HepG2 (cell line): ENCODE measurements at regions not wholly inside any gene's neighbourhood (a gene's known extent, or its start where the extent isn't known, plus 50 kb on each side); places are given as distances from the start of the nearest gene placed in this dataset.
"Not testable (repeated sequence)": the region's sequence is repeated elsewhere in the genome, so short reads cannot be mapped to it uniquely, and the experiment has no call there.

ENCODE experiments used
- ATAC-seq: fragments of 200-7000 bp; cut with Tn5 transposase; 3 replicates; pipeline ENCODE4 v1.9.1; 2020; ENCODE audit warnings: mild to moderate bottlenecking, moderate library complexity
- BruUV-seq: library from RNA; stranded (reverse); fragments of 400-500 nt; replicated peaks from 2 replicates; lab custom pipeline; 2021; lab: Mats Ljungman, UMichigan
- CTCF ChIA-PET: fragments of 300-600 bp; formaldehyde crosslinking; extraction: SDS; loops from one replicate; lab custom pipeline; 2021; ENCODE audit warnings: low total read pairs, inconsistent platforms, low intra/inter-chr PET ratio; lab: Yijun Ruan, JAX
- POLR2A ChIA-PET: fragments of 350-600 bp; sonication (Branson Sonifier 250); formaldehyde crosslinking; loops from one replicate; lab custom pipeline; 2020; ENCODE audit warnings: antibody characterized with exemption, inconsistent platforms; lab: Yijun Ruan, JAX
- DNase-seq: peaks from one replicate; pipeline ENCODE4 v3.0.0-alpha.2; 2015; ENCODE audit warnings: low spot score
- FAIRE-seq: peaks from 3 replicates; lab custom pipeline; 2011; peaks lifted over from hg19 to GRCh38; lab: Jason Lieb, UNC
- H2AFZ ChIP-seq: one replicate; pipeline ENCODE4 v1.6.1; 2011; ENCODE audit warnings: low read length, inconsistent platforms
- H3K27ac ChIP-seq: fragments of 300-600 bp; 3 replicates; pipeline ENCODE4 v1.8.0; 2011; ENCODE audit warnings: mixed run types, mild to moderate bottlenecking, mixed read lengths, low read length, inconsistent platforms; ENCODE audit not compliant: insufficient read depth; ENCODE audit errors: extremely low read length
- H3K27me3 ChIP-seq, 2 experiments: fragments of 200-600 bp in 1 of 2; 2 replicates in 1 of 2; 3 replicates in 1 of 2; pipeline versions ENCODE4 v1.6.0 to v1.8.0; 2011; ENCODE audit warnings: low read length in 2 of 2, mild to moderate bottlenecking in 2 of 2, moderate library complexity in 2 of 2, inconsistent platforms in 1 of 2; ENCODE audit not compliant: insufficient read depth in 2 of 2, control insufficient read depth in 1 of 2
- H3K36me3 ChIP-seq, 2 experiments: fragments of 200-600 bp in 1 of 2; replicated peaks in 1 of 2; 2 replicates in 1 of 2; 3 replicates in 1 of 2; pipeline versions ENCODE4 v1.5.1 to v1.8.0; 2011; ENCODE audit warnings: low read length in 2 of 2, inconsistent platforms in 1 of 2; ENCODE audit not compliant: insufficient read depth in 2 of 2, control insufficient read depth in 1 of 2
- H3K4me1 ChIP-seq: 2 replicates; pipeline ENCODE4 v1.5.1; 2012; ENCODE audit warnings: low read length, inconsistent platforms; ENCODE audit not compliant: insufficient read depth
- H3K4me2 ChIP-seq: 2 replicates; pipeline ENCODE4 v1.6.0; 2011; ENCODE audit warnings: low read depth, low read length, inconsistent platforms
- H3K4me3 ChIP-seq, 3 experiments: fragments of 200-600 bp in 1 of 3; sonication (generic), shearing (Covaris generic) in 1 of 3; replicated peaks in 1 of 3; 2 replicates each; pipeline ENCODE4 v1.5.1; 2011 to 2016; ENCODE audit warnings: low read length in 3 of 3, inconsistent platforms in 2 of 3, low read depth in 2 of 3, mild to moderate bottlenecking in 2 of 3, control low read depth in 1 of 3, mixed read lengths in 1 of 3; ENCODE audit not compliant: insufficient read depth in 1 of 3
- H3K79me2 ChIP-seq: one replicate; pipeline ENCODE4 v1.6.1; 2011; ENCODE audit warnings: low read length, inconsistent platforms; ENCODE audit not compliant: insufficient read depth
- H3K9ac ChIP-seq: 2 replicates; pipeline ENCODE4 v1.6.0; 2011; ENCODE audit warnings: mild to moderate bottlenecking, low read depth, low read length, inconsistent platforms; ENCODE audit not compliant: insufficient read depth
- H3K9me3 ChIP-seq: 2 replicates; pipeline ENCODE4 v1.5.1; 2012; ENCODE audit warnings: mild to moderate bottlenecking, low read length
- H4K20me1 ChIP-seq: 2 replicates; pipeline ENCODE4 v1.6.0; 2011; ENCODE audit warnings: inconsistent platforms, mild to moderate bottlenecking, low read length, moderate library complexity; ENCODE audit not compliant: insufficient read depth
- FOXA3 ChIP-seq: IDR thresholded peaks from 2 replicates; pipeline ENCODE4 v1.6.1; 2016; ENCODE audit warnings: missing genetic modification reagents, missing compliant biosample characterization
- GLI4 ChIP-seq: sonication (generic); formaldehyde crosslinking; IDR thresholded peaks from 2 replicates; pipeline ENCODE4 v1.5.1; 2020; ENCODE audit warnings: missing genetic modification reagents, mild to moderate bottlenecking, moderate library complexity, borderline replicate concordance
- HOXA3 ChIP-seq: sonication (generic); formaldehyde crosslinking; IDR thresholded peaks from 2 replicates; pipeline ENCODE4 v1.5.0; 2020; ENCODE audit warnings: missing genetic modification reagents
- MAFF ChIP-seq: IDR thresholded peaks from 2 replicates; pipeline ENCODE4 v1.6.1; 2011; ENCODE audit warnings: low read depth, low read length, improper control_type of control experiment
- MAFK ChIP-seq, 2 experiments: IDR thresholded peaks in 1 of 2; conservative IDR thresholded peaks in 1 of 2; 2 replicates each; pipeline ENCODE4 v1.6.1; 2011; ENCODE audit warnings: improper control_type of control experiment in 2 of 2, low read length in 2 of 2
- SP140L ChIP-seq: sonication (generic); formaldehyde crosslinking; IDR thresholded peaks from 2 replicates; pipeline ENCODE4 v1.4.0; 2020; ENCODE audit warnings: missing genetic modification reagents, borderline replicate concordance
- SYNCRIP ChIP-seq: fragments of 200-400 bp; formaldehyde crosslinking; IDR thresholded peaks from 2 replicates; pipeline ENCODE4 v1.6.1; 2018; ENCODE audit warnings: mild to moderate bottlenecking, low read depth, low read length; ENCODE audit not compliant: insufficient read depth
- TGIF2 ChIP-seq: IDR thresholded peaks from 2 replicates; pipeline ENCODE4 v1.6.1; 2016; ENCODE audit warnings: control low read depth, missing compliant biosample characterization
- THAP11 ChIP-seq: IDR thresholded peaks from 2 replicates; pipeline ENCODE4 v1.6.1; 2016; ENCODE audit warnings: missing biosample characterization, missing genetic modification reagents
- ZBTB3 ChIP-seq: sonication (generic); formaldehyde crosslinking; IDR thresholded peaks from 2 replicates; pipeline ENCODE4 v1.4.0; 2020; ENCODE audit warnings: low read depth, mild to moderate bottlenecking, moderate library complexity, missing genetic modification reagents, borderline replicate concordance
- ZFYVE20 ChIP-seq: sonication (generic); formaldehyde crosslinking; IDR thresholded peaks from 2 replicates; pipeline ENCODE4 v1.8.0; 2023; ENCODE audit warnings: low read depth, mild to moderate bottlenecking, moderate library complexity, missing genetic modification reagents, borderline replicate concordance
- ZNF256 ChIP-seq: sonication (generic); formaldehyde crosslinking; conservative IDR thresholded peaks from 2 replicates; pipeline ENCODE4 v1.4.0; 2020; ENCODE audit warnings: missing genetic modification reagents
- ZNF713 ChIP-seq: sonication (generic); formaldehyde crosslinking; IDR thresholded peaks from 2 replicates; pipeline ENCODE4 v1.4.0; 2020; ENCODE audit warnings: mild to moderate bottlenecking, missing genetic modification reagents
- ZNF776 ChIP-seq: sonication (generic); formaldehyde crosslinking; IDR thresholded peaks from 2 replicates; pipeline ENCODE4 v1.4.0; 2020; ENCODE audit warnings: mild to moderate bottlenecking, missing genetic modification reagents
- WGBS: methylation state at CpG from one replicate; pipeline ENCODE4 v1.1.6; 2017; ENCODE audit warnings: low lambda C conversion rate; 5-methylcytosine and 5-hydroxymethylcytosine counted together
- in situ Hi-C: cut with HindIII; loops from 2 replicates; pipeline ENCODE4 v1.10.0; 2017; ENCODE audit warnings: low pct_unique_long_range_greater_than_20kb; ENCODE audit not compliant: extremely low pct_ligation_motif_present
- intact Hi-C: fragments of 100-400 bp; cut with micrococcal nuclease; formaldehyde crosslinking; loops from one replicate; pipeline ENCODE4 v1.10.0; 2022; ENCODE audit not compliant: unreplicated experiment
- TF ChIP-seq, protein P1 (sequence below): sonication (generic); formaldehyde crosslinking; IDR thresholded peaks from 2 replicates; pipeline ENCODE4 v1.4.0; 2020; ENCODE audit warnings: missing genetic modification reagents, borderline replicate concordance

- TF ChIP-seq SP140L (CRISPR knock-in tag): no peak
- TF ChIP-seq, all 625 proteins: peak for 0
Observed at GRCh38 chr5:51694826-51695225, 311.6 kb downstream of the ISL1 start (continued).

GRCh38 chr5:51696122-51696521, 312.9 kb downstream of the ISL1 start:
- Histone ChIP-seq H3K27me3 (no peaks in the 10 kb centered on the region), H3K27ac (no peak overlapping the region), H3K4me2 (no peak overlapping the region), H2AFZ (no peak overlapping the region), H3K4me1 (no peaks in the 10 kb centered on the region), H3K9me3 (peaks cover 8% of the 10 kb centered on the region; the same call in 1 of the 2 replicates), H3K9ac (no peak overlapping the region), H3K4me3 (no peak overlapping the region), H4K20me1 (no peaks in the 10 kb centered on the region), H3K79me2 (no peaks in the 10 kb centered on the region), H3K36me3 (no peaks in the 10 kb centered on the region)
- intact Hi-C loops: no loop called here
- no TSS peak for BruUV-seq
- TF ChIP-seq MAFF (peak; percentile 74), HOXA3 (CRISPR knock-in tag) (no peak), ZNF776 (CRISPR knock-in tag) (no peak), SYNCRIP (no peak), ZFYVE20 (CRISPR knock-in tag) (no peak), FOXA3 (no peak), THAP11 (no peak), TGIF2 (CRISPR knock-in tag) (no peak), ZNF256 (no peak), MAFK (conservative IDR thresholded peaks at IDR 0.05 in 1 of 2, IDR thresholded peaks at IDR 0.05 in 1 of 2; ENCODE audit: low read length in 2 of 2) (peak; percentile 34 to 84; a peak in 3 of 4 replicates), ZNF713 (CRISPR knock-in tag) (no peak), ZBTB3 (no peak), GLI4 (no peak)
- TF ChIP-seq, protein P1, sequence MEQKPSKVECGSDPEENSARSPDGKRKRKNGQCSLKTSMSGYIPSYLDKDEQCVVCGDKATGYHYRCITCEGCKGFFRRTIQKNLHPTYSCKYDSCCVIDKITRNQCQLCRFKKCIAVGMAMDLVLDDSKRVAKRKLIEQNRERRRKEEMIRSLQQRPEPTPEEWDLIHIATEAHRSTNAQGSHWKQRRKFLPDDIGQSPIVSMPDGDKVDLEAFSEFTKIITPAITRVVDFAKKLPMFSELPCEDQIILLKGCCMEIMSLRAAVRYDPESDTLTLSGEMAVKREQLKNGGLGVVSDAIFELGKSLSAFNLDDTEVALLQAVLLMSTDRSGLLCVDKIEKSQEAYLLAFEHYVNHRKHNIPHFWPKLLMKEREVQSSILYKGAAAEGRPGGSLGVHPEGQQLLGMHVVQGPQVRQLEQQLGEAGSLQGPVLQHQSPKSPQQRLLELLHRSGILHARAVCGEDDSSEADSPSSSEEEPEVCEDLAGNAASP (CRISPR knock-in tag): no peak
- CTCF ChIA-PET: no interaction called here
- FAIRE-seq (no peak), DNase-seq (no peak), ATAC-seq (no peak)
- WGBS: 2% methylated on average over 3 of the region's 3 CpGs
- POLR2A ChIA-PET: no interaction called here
- in situ Hi-C loops: no loop called here

- in situ Hi-C loops, H3K4me3 ChIP-seq, H3K9me3 ChIP-seq, BruUV-seq, H3K4me2 ChIP-seq, H4K20me1 ChIP-seq, H3K79me2 ChIP-seq, H3K27ac ChIP-seq, H3K9ac ChIP-seq, intact Hi-C loops, CTCF ChIA-PET, H3K4me1 ChIP-seq, POLR2A ChIA-PET, H3K36me3 ChIP-seq, ATAC-seq, H2AFZ ChIP-seq, H3K27me3 ChIP-seq, DNase-seq, FAIRE-seq: not testable (repeated sequence)
- 3% methylated on average over 3 of the region's 3 CpGs for WGBS
Observed at GRCh38 chr5:51702046-51702445, 318.8 kb downstream of the ISL1 start.
